Endothelial cell of umbilical vein (primary cell): ENCODE measurements at regions not wholly inside any gene's neighbourhood (a gene's known extent, or its start where the extent isn't known, plus 50 kb on each side); places are given as distances from the start of the nearest gene placed in this dataset.

Source experiments
- BruUV-seq: library from RNA; stranded (reverse); fragments of 400-500 nt; replicated peaks from 2 replicates; lab custom pipeline; 2021; lab: Mats Ljungman, UMichigan
- CTCF ChIA-PET: fragments of 300-600, 350-600 bp; sonication (Branson Sonifier 250); formaldehyde crosslinking; loops from one replicate; lab custom pipeline; 2021; ENCODE audit warnings: antibody characterized with exemption, inconsistent platforms; lab: Charles Lee
- POLR2A ChIA-PET: fragments of 300-600, 350-600 bp; sonication (Branson Sonifier 250); formaldehyde crosslinking; loops from one replicate; lab custom pipeline; 2021; ENCODE audit warnings: antibody characterized with exemption, inconsistent platforms; lab: Charles Lee
- DNase-seq: peaks from one replicate; pipeline ENCODE4 v3.0.0-alpha.2; 2011; ENCODE audit warnings: low read depth, low spot score
- FAIRE-seq: peaks from 2 replicates; lab custom pipeline; 2011; peaks lifted over from hg19 to GRCh38; lab: Jason Lieb, UNC
- H2AFZ ChIP-seq: 2 replicates; pipeline ENCODE4 v1.6.0; 2012; ENCODE audit warnings: low read depth, low read length, control low read depth, inconsistent platforms
- H3K27ac ChIP-seq: 2 replicates; pipeline ENCODE4 v1.5.1; 2011; ENCODE audit warnings: low read depth, mild to moderate bottlenecking, control low read depth, low read length, moderate library complexity; ENCODE audit not compliant: insufficient read depth
- H3K27me3 ChIP-seq, 2 experiments: 2 replicates each; pipeline versions ENCODE4 v1.6.0 to v1.6.1; 2011; ENCODE audit warnings: low read length in 2 of 2, mixed read lengths in 1 of 2; ENCODE audit not compliant: control insufficient read depth in 2 of 2, insufficient read depth in 2 of 2
- H3K36me3 ChIP-seq, 2 experiments: 2 replicates in 1 of 2; 3 replicates in 1 of 2; pipeline ENCODE4 v1.5.1; 2011; ENCODE audit warnings: low read length in 2 of 2, mild to moderate bottlenecking in 1 of 2, moderate library complexity in 1 of 2; ENCODE audit not compliant: control insufficient read depth in 2 of 2, insufficient read depth in 2 of 2; ENCODE audit errors: extremely low read depth in 1 of 2
- H3K4me1 ChIP-seq: 3 replicates; pipeline ENCODE4 v1.5.1; 2011; ENCODE audit warnings: mild to moderate bottlenecking, low read length; ENCODE audit not compliant: control insufficient read depth, insufficient read depth; ENCODE audit errors: extremely low read depth
- H3K4me2 ChIP-seq: 2 replicates; pipeline ENCODE4 v1.6.1; 2011; ENCODE audit warnings: low read length, control low read depth, mixed read lengths; ENCODE audit not compliant: insufficient read depth
- H3K4me3 ChIP-seq, 3 experiments: fragments of 200-600 bp in 1 of 3; sonication (generic), shearing (Covaris generic) in 1 of 3; replicated peaks in 1 of 3; 2 replicates each; pipeline ENCODE4 v1.5.1; 2011 to 2016; ENCODE audit warnings: control low read depth in 3 of 3, low read length in 3 of 3, mild to moderate bottlenecking in 2 of 3, inconsistent platforms in 1 of 3, low read depth in 1 of 3, moderate library complexity in 1 of 3; ENCODE audit not compliant: insufficient read depth in 1 of 3
- H3K79me2 ChIP-seq: 2 replicates; pipeline ENCODE4 v1.6.0; 2012; ENCODE audit warnings: low read length, inconsistent platforms; ENCODE audit not compliant: control insufficient read depth, insufficient read depth
- H3K9ac ChIP-seq: replicated peaks from 2 replicates; pipeline ENCODE3; 2011; ENCODE audit warnings: low read length, control low read depth; ENCODE audit not compliant: insufficient read depth; ENCODE audit errors: extremely low read depth
- H3K9me1 ChIP-seq: replicated peaks from 3 replicates; pipeline ENCODE4 v1.6.0; 2011; ENCODE audit warnings: mild to moderate bottlenecking, low read length; ENCODE audit not compliant: control insufficient read depth, insufficient read depth; ENCODE audit errors: extremely low read depth
- H3K9me3 ChIP-seq: replicated peaks from 2 replicates; pipeline ENCODE4 v1.5.1; 2012; ENCODE audit warnings: low read length, inconsistent platforms; ENCODE audit not compliant: control insufficient read depth, insufficient read depth
- H4K20me1 ChIP-seq: replicated peaks from 2 replicates; pipeline ENCODE3; 2011; ENCODE audit warnings: mild to moderate bottlenecking, low read length; ENCODE audit not compliant: control insufficient read depth, insufficient read depth; ENCODE audit errors: extremely low read depth
- JUN ChIP-seq: IDR thresholded peaks from 2 replicates; pipeline ENCODE4 v1.6.1; 2011; ENCODE audit warnings: borderline replicate concordance, low read depth; ENCODE audit not compliant: insufficient read length, insufficient read depth
- MYC ChIP-seq: IDR thresholded peaks from one replicate; pipeline ENCODE4 v1.6.1; 2011; ENCODE audit warnings: mild to moderate bottlenecking, low read depth, low read length
- POLR2A ChIP-seq: IDR thresholded peaks from 2 replicates; pipeline ENCODE4 v1.6.1; 2012; ENCODE audit warnings: low read depth, mild to moderate bottlenecking, control low read depth, low read length
- dilution Hi-C: fragments of 300-500 bp; cut with MboI; formaldehyde crosslinking; loops from one replicate; pipeline ENCODE4 v1.15.0; 2019; ENCODE audit warnings: low sequenced_read_pairs; ENCODE audit not compliant: extremely low pct_ligation_motif_present
- intact Hi-C: fragments of 100-400 bp; cut with micrococcal nuclease; formaldehyde crosslinking; loops from one replicate; pipeline ENCODE4 v1.10.0; 2022

GRCh38 chr4:151859641-151860040 lies 98.8 kb upstream of the GATB start:
- DNase-seq (no peak), FAIRE-seq (no peak)
- H3K9me3 ChIP-seq: no peaks in the 10 kb centered on the region
- H3K27ac ChIP-seq: no peak overlapping the region
- intact Hi-C loops (no loop called here), dilution Hi-C loops (no loop called here)
- H2AFZ ChIP-seq: no peak overlapping the region
- H3K36me3 ChIP-seq: no peaks in the 10 kb centered on the region
- no peaks in the 10 kb centered on the region for H3K9me1 ChIP-seq
- POLR2A ChIA-PET: no interaction called here
- H3K79me2 ChIP-seq: no peaks in the 10 kb centered on the region
- no peaks in the 10 kb centered on the region for H4K20me1 ChIP-seq
- H3K4me3 ChIP-seq: no peak overlapping the region
- no peaks in the 10 kb centered on the region for H3K4me1 ChIP-seq
- CTCF ChIA-PET: no interaction called here
- no peaks in the 10 kb centered on the region for H3K27me3 ChIP-seq
- H3K9ac ChIP-seq: no peak overlapping the region
- no peak overlapping the region for H3K4me2 ChIP-seq
- no TSS peak for BruUV-seq
- TF ChIP-seq JUN (no peak), MYC (no peak)

- intact Hi-C loops: no loop called here
- Histone ChIP-seq H3K9ac (no peak overlapping the region), H3K4me2 (no peak overlapping the region), H3K9me1 (no peaks in the 10 kb centered on the region), H4K20me1 (no peaks in the 10 kb centered on the region), H3K9me3 (no peaks in the 10 kb centered on the region), H3K79me2 (no peaks in the 10 kb centered on the region), H3K27ac (no peak overlapping the region), H2AFZ (no peak overlapping the region), H3K4me3 (no peak overlapping the region), H3K4me1 (no peaks in the 10 kb centered on the region), H3K36me3 (no peaks in the 10 kb centered on the region), H3K27me3 (no peaks in the 10 kb centered on the region)
- dilution Hi-C loops: no loop called here
- TF ChIP-seq POLR2A (no peak), JUN (no peak)
- CTCF ChIA-PET: no interaction called here
- FAIRE-seq: no peak
- no TSS peak for BruUV-seq
- no peak for DNase-seq
- POLR2A ChIA-PET: no interaction called here
These were observed 97.5 kb upstream of the GATB start for GRCh38 chr4:151858356-151858755.
